SK-N-MC (cell line): ENCODE measurements at regions not wholly inside any gene's neighbourhood (a gene's known extent, or its start where the extent isn't known, plus 50 kb on each side); places are given as distances from the start of the nearest gene placed in this dataset.

ENCODE experiments used
- EZH2 ChIP-seq: fragments of 200-600 bp; sonication (generic); IDR thresholded peaks from one replicate; pipeline ENCODE4 v1.6.1; 2017; ENCODE audit warnings: antibody characterized with exemption
- FOXP2 ChIP-seq: optimal IDR thresholded peaks from 2 replicates; pipeline ENCODE3; 2011; ENCODE audit warnings: mild to moderate bottlenecking, moderate library complexity; ENCODE audit not compliant: insufficient read depth; ENCODE audit errors: extremely low read length, control extremely low read depth
- POLR2AphosphoS5 ChIP-seq: IDR thresholded peaks from 2 replicates; pipeline ENCODE4 v1.6.1; 2012; ENCODE audit warnings: mild to moderate bottlenecking, low read depth, low read length, borderline replicate concordance

GRCh38 chr4:66331761-66332160, 661.5 kb upstream of the EPHA5 start:
- TF ChIP-seq POLR2AphosphoS5 (no peak), EZH2 (no peak), FOXP2 (no peak)
